ENCODE measurements at regions not wholly inside any gene's neighbourhood (a gene's known extent, or its start where the extent isn't known, plus 50 kb on each side); places are given as distances from the start of the nearest gene placed in this dataset.

- Histone ChIP-seq H3K9me3 (peaks cover 11% of the 10 kb centered on the region), H3K4me3 (no peak overlapping the region), H3K27me3 (no peaks in the 10 kb centered on the region), H3K27ac (no peak overlapping the region), H3K36me3 (no peaks in the 10 kb centered on the region), H3K4me1 (no peaks in the 10 kb centered on the region)
- WGBS, result 62% methylated on average over 6 of the region's 6 CpGs
- no peak for DNase-seq (ENCODE audit: low spot score in 2 of 2)
- TF ChIP-seq POLR2A (IDR thresholded peaks at IDR 0.05) (no peak), POLR2AphosphoS5 (IDR thresholded peaks at IDR 0.05) (no peak), CTCF (IDR thresholded peaks at IDR 0.05) (no peak), EP300 (IDR thresholded peaks at IDR 0.05) (no peak)
These were observed 50.4 kb upstream of the RNF32 start for GRCh38 chr7:156590212-156590611.

- Histone ChIP-seq H3K4me1 (no peaks in the 10 kb centered on the region), H3K36me3 (no peaks in the 10 kb centered on the region), H3K27ac (no peak overlapping the region), H3K9me3 (peaks cover 11% of the 10 kb centered on the region), H3K4me3 (no peak overlapping the region), H3K27me3 (no peaks in the 10 kb centered on the region)
- TF ChIP-seq POLR2AphosphoS5 (IDR thresholded peaks at IDR 0.05), result no peak
- no peak for TF ChIP-seq POLR2A (IDR thresholded peaks at IDR 0.05)
- no peak for TF ChIP-seq CTCF (IDR thresholded peaks at IDR 0.05)
- no peak for TF ChIP-seq EP300 (IDR thresholded peaks at IDR 0.05)
- WGBS, result 79% methylated on average over 2 of the region's 2 CpGs
- no peak for DNase-seq (ENCODE audit: low spot score in 2 of 2)
These were observed 50.8 kb upstream of the RNF32 start for GRCh38 chr7:156589808-156590207.

- Histone ChIP-seq H3K36me3 (no peaks in the 10 kb centered on the region), H3K27ac (no peak overlapping the region), H3K4me3 (no peak overlapping the region), H3K4me1 (no peaks in the 10 kb centered on the region), H3K9me3 (no peaks in the 10 kb centered on the region), H3K27me3 (no peaks in the 10 kb centered on the region)
- 94% methylated on average over 1 of the region's 1 CpG for WGBS
- TF ChIP-seq EP300 (IDR thresholded peaks at IDR 0.05), result no peak
- no peak for TF ChIP-seq POLR2A (IDR thresholded peaks at IDR 0.05)
- TF ChIP-seq POLR2AphosphoS5 (IDR thresholded peaks at IDR 0.05), result no peak
- no peak for TF ChIP-seq CTCF (IDR thresholded peaks at IDR 0.05)
- DNase-seq (ENCODE audit: low spot score in 2 of 2), result no peak
These were observed 54.6 kb upstream of the RNF32 start for GRCh38 chr7:156585926-156586325.

GRCh38 chr7:156585025-156585648, 55.4 kb upstream of the RNF32 start:
- no peaks in the 10 kb centered on the region for H3K27me3 ChIP-seq
- WGBS, result 45% methylated on average over 6 of the region's 6 CpGs
- TF ChIP-seq EP300 (IDR thresholded peaks at IDR 0.05) (no peak), CTCF (IDR thresholded peaks at IDR 0.05) (no peak), POLR2A (IDR thresholded peaks at IDR 0.05) (no peak), POLR2AphosphoS5 (IDR thresholded peaks at IDR 0.05) (no peak)
- H3K4me1 ChIP-seq, result no peaks in the 10 kb centered on the region
- H3K4me3 ChIP-seq, result no peak overlapping the region
- H3K9me3 ChIP-seq, result no peaks in the 10 kb centered on the region
- no peak for DNase-seq (ENCODE audit: low spot score in 2 of 2)
- no peak overlapping the region for H3K27ac ChIP-seq
- no peaks in the 10 kb centered on the region for H3K36me3 ChIP-seq

GRCh38 chr7:156582591-156583123, 57.9 kb upstream of the RNF32 start:
- no peak for DNase-seq (ENCODE audit: low spot score in 2 of 2)
- no peak for TF ChIP-seq POLR2AphosphoS5 (IDR thresholded peaks at IDR 0.05)
- no peak for TF ChIP-seq POLR2A (IDR thresholded peaks at IDR 0.05)
- Histone ChIP-seq H3K36me3 (no peaks in the 10 kb centered on the region), H3K27ac (no peak overlapping the region), H3K27me3 (no peaks in the 10 kb centered on the region), H3K9me3 (no peaks in the 10 kb centered on the region), H3K4me1 (no peaks in the 10 kb centered on the region), H3K4me3 (no peak overlapping the region)
- 97% methylated on average over 11 of the region's 11 CpGs for WGBS

All from suprapubic skin (tissue), 4 donors.